GM12891 (cell line): ENCODE measurements at regions not wholly inside any gene's neighbourhood (a gene's known extent, or its start where the extent isn't known, plus 50 kb on each side); places are given as distances from the start of the nearest gene placed in this dataset.

Experiments
- POLR2A ChIP-seq: IDR thresholded peaks from 2 replicates; pipeline ENCODE4 v1.6.1; 2011; ENCODE audit warnings: low read depth, low read length, control low read depth
- POLR2AphosphoS5 ChIP-seq: IDR thresholded peaks from 2 replicates; pipeline ENCODE4 v1.6.1; 2011; ENCODE audit warnings: low read depth, low read length, control low read depth
- POU2F2 ChIP-seq: IDR thresholded peaks from 2 replicates; pipeline ENCODE4 v1.6.1; 2011; ENCODE audit warnings: low read depth, mild to moderate bottlenecking, control low read depth, low read length, moderate library complexity
- SPI1 ChIP-seq: IDR thresholded peaks from 2 replicates; pipeline ENCODE4 v1.6.1; 2011; ENCODE audit warnings: low read depth, low read length, control low read depth
- TAF1 ChIP-seq: IDR thresholded peaks from 2 replicates; pipeline ENCODE4 v1.6.1; 2011; ENCODE audit warnings: low read depth, low read length, control low read depth

DNA sequence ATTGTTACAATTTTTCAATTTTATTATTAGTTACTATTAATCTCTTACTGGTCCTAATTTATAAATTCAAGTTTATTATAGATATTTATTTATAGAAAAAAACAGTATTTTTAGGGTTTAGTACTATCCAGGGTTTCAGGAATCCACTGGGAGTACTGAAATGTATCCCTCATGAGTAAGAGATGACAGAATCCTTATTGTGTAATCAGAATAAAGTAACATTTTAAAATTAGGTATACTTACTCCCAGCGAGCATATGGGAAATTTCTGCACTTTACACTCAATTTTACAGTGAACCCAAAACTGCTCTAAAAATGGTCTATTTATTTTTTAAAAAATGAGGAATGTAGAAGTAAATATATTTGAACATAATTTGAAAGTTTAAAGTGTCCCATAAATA is 202.7 kb downstream of the CGGBP1 start:
- TF ChIP-seq POLR2A (no peak), TAF1 (no peak), POLR2AphosphoS5 (no peak), SPI1 (no peak), POU2F2 (no peak)
